ENCODE measurements at regions not wholly inside any gene's neighbourhood (a gene's known extent, or its start where the extent isn't known, plus 50 kb on each side); places are given as distances from the start of the nearest gene placed in this dataset.

- no peak for DNase-seq
Observed at GRCh38 chr10:61138708-61139591, 195.0 kb upstream of the RHOBTB1 start.

DNA sequence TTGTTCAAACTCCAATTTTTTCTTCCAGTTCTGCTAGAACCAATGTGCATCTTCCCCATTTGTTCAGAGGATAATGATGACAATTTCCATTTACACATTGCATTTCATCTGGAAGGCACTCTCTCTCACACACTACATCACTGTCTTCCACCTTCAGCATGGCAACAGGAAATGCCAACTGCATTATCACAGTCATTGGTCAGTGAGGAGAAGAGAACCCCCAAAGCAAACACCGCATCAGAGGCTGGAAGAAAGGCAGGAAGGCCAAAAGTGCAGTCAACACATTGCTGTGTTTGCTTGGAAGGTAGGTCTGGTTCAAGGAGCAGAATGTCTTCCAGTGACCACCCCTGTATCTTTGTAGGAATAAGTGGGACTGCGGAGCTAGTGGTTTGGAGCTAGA, 192.2 kb upstream of the RHOBTB1 start:
- DNase-seq = no peak

- no peak for DNase-seq
Observed at GRCh38 chr10:61135276-61135721, 191.3 kb upstream of the RHOBTB1 start.

DNA sequence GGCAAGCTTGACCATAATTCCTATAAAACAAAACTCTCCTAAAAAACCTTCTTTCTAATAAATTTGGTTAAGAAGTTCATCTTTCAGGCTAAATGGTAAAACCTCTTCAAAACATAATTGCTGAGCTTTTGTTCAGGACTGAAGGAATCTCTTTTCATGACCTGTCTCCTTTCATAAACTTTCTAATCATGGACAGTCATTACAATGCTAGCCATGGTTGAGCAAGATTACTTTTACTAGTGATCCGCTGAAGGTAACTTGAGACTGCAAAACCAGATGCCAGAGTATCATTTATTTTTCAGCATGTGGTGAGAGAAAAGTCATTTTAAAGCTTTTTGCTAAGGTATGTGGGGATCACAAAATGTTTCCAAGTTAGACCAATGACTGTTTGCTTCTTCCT, 186.4 kb upstream of the RHOBTB1 start:
- no peak for DNase-seq

- no peak for DNase-seq
Observed at GRCh38 chr10:61128196-61128595, 184.2 kb upstream of the RHOBTB1 start.

- no peak for DNase-seq
Observed at GRCh38 chr10:61125560-61126170, 181.7 kb upstream of the RHOBTB1 start.

DNA sequence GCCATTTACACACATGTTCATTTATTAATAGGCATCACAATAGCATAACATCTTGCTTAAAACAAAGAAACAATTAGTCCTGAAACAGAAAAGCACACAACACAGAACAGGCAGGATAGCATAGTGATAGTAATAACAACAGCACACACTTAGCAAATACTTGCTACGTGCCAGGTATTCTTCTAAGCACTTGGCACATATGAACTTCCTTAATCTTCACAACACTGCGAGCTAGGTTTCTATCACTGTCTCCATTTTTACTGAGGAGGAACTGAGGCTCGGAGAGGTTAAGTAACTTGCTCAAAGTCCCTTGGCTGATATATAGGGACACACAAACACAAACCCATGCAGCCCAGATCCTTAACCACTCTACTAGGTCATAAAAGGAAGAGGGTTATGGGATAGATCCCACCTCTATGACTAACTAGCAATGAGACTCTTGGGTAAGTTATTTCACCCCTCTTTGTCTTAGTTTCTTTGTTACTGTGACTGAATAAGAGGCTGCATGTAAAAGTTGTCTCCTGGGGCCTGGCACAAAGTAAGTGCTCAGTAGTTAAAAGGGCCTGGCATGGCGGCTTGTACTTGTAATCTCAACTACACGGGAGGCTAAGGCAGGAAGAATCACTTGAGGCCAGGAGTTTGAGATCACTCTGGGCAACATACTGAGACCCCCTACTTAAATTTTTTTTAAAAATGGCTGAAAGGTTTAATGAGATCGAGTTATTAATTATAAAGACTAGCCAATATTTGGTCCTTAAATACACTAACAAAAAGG, 181.0 kb upstream of the RHOBTB1 start:
- DNase-seq = no peak

DNA sequence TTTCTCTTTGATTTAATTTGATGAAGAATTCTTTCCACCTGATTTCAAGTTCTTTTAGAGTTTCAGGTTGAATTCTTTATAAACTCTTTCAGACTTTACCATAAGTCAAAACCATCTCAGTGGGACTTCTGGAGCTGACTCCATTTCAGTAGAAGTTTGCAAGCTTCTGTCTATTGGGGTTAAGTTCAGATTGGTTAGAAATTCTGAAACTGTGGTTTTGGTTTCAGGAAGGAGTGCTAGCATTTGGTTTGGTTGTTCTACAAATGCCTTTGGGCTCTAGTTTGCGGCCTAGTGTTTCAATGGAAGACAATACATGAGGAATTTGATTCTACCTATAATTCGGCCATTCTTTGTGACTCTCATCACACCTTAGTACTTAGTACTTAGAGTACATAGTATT, 176.8 kb upstream of the RHOBTB1 start:
- DNase-seq = no peak

DNA sequence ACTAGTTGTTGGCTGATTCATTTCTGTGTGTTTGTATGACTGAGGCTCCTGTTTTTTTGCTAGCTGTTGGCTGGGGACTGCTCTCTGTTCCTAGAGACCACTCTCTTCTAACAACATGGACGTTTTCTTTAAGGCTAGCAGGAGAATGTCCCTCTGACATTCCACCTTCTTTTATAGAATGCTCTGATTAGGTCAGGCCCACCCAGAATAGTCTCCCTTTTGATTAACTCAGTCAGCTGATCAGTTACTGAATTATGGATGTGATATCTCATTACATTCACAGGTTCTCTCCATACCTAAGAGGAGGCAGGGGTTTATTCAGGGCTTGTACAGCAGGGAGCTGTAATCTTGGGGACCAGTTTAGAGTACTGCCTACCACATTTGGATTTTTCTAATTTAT, 175.6 kb upstream of the RHOBTB1 start:
- no peak for DNase-seq

DNA sequence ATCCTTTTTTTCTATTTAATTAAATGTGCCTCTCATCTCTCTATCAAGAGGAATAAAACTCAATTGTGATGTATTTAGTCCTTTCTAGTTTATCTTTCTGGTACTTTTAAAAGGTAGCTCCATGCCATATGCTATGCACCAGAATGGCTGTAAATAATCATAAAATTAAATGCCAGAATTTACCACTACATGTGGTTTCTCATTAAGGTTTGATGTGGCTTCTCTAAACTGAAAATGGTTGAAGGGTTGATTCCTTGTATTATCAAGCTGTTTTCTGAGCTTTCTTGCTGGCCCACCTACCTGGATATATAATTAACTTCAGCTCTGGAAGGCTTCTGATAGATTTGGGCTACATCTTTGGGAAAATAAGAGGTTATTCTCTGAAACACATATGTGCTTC, 171.9 kb upstream of the RHOBTB1 start:
- DNase-seq = no peak

DNA sequence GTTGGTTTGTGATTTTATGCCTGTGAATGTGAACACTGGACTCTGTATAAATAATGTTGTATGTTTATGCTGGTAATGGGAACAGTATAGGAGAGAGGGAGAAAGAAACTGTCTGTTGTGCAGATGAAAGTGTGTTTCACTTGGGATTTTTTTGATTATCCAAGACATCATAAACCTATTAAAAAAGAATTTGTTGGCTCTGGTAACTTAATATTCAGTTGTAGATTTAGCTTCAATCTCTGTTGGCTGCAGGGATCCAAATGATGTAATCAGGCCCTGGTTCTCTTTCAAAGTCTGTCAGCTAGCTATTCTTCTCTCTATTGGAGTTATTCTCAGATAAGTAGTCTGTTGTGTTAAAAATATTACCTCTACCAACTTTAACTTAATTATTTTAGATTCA, 168.8 kb upstream of the RHOBTB1 start:
- no peak for DNase-seq

GRCh38 chr10:61110936-61111335, 167.0 kb upstream of the RHOBTB1 start:
- no peak for DNase-seq

GRCh38 chr10:61110188-61110844, 166.3 kb upstream of the RHOBTB1 start:
- no peak for DNase-seq

GRCh38 chr10:61108915-61109314, 164.9 kb upstream of the RHOBTB1 start:
- DNase-seq = no peak

DNA sequence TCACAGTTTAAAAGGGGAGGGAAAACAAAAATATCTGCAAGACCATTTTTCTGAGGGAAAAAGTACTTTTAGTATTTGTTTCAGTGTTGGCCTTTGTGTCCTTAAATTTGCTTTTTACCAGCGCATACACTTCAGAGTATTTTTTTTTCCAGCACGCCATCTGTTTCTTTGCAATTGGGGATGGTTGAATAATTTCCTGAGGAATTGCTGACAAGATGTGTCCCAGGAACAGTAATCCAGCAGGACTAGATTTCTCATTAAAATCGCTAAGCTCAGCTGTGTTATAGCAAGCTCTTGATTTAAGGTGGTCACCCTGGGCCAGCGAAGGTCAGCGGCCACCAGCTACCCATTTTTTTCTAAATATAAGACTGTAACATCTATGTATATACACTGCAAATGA, 156.9 kb upstream of the RHOBTB1 start:
- no peak for DNase-seq

- DNase-seq = no peak
Observed at GRCh38 chr10:61099756-61100155, 155.8 kb upstream of the RHOBTB1 start.

GRCh38 chr10:61098966-61099365, 155.0 kb upstream of the RHOBTB1 start:
- no peak for DNase-seq

- DNase-seq = no peak
Observed at GRCh38 chr10:61097026-61097425, 153.0 kb upstream of the RHOBTB1 start.

GRCh38 chr10:61096056-61096455, 152.1 kb upstream of the RHOBTB1 start:
- DNase-seq = no peak

GRCh38 chr10:61091531-61091930, 147.5 kb upstream of the RHOBTB1 start:
- no peak for DNase-seq

DNA sequence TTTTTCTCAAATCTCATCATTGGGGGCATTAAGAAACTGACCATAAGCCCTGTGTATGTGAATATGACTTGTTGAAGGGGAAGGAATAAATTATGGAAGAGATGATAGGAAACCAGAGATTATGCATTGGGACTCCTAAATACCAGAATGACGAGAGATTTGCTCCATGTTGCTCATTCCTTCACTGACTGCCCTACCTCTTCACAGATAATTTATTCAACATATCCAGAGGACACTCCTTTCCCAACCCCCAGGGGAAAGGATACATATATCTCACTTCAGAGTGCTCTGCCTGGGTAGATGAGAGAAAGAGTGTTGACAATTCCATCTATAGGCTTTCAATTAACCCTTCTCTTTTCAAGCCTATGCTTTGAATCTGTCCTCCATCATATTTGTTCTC, 145.3 kb upstream of the RHOBTB1 start:
- no peak for DNase-seq

GRCh38 chr10:61084493-61084892, 140.5 kb upstream of the RHOBTB1 start:
- DNase-seq = no peak

DNA sequence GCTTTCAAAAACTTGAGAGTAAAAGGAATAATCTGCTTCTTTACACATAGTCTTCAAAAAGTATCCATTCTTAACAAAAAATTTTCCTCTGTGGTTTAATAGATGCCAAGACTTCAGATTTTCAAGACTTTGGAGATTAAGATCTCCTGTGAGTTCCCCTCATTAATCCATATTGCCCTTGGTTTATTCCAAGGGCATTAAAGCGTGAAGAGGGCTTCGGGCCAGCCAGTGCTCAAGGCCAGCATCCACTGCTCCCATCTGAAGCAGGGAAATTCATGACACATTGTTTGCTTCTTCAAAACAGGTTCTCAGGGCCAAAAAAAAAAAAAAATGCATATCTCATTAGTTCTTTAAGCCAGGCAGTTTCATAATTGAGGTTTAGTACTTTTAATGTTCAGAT, 137.3 kb upstream of the RHOBTB1 start:
- no peak for DNase-seq

Measured in NCI-H1105 treated with DMSO at 0.1 percent for 48 hours (cell line).